ENCODE measurements at regions not wholly inside any gene's neighbourhood (a gene's known extent, or its start where the extent isn't known, plus 50 kb on each side); places are given as distances from the start of the nearest gene placed in this dataset.
"Not testable (repeated sequence)": the region's sequence is repeated elsewhere in the genome, so short reads cannot be mapped to it uniquely, and the experiment has no call there.

DNA sequence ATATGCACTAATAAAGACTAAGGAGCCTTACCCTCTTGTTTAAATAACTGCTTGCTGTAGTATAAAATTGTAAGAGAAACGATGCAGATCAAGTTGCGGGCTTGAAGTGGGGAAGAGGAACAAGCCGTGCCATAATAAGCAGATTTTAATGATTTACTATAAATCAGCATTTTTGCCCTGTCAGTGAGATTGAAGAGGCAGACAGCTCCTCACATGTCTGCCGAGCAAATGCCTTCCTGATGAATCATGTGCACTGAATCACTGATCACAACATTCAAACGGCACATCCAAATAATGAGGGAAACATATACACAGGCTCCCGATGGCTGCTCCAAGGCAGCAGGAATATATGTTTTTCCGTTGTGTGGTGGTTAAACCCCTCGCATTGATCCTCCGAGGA is 282.9 kb downstream of the TSHZ3 start:
- intact Hi-C loops (cut with micrococcal nuclease), result no loop called here
- no peak for ATAC-seq
- DNase-seq, result no peak

GRCh38 chr19:31064491-31064890 is 284.7 kb downstream of the TSHZ3 start:
- no peak for ATAC-seq
- no peak for DNase-seq
- intact Hi-C loops (cut with micrococcal nuclease), result no loop called here

DNA sequence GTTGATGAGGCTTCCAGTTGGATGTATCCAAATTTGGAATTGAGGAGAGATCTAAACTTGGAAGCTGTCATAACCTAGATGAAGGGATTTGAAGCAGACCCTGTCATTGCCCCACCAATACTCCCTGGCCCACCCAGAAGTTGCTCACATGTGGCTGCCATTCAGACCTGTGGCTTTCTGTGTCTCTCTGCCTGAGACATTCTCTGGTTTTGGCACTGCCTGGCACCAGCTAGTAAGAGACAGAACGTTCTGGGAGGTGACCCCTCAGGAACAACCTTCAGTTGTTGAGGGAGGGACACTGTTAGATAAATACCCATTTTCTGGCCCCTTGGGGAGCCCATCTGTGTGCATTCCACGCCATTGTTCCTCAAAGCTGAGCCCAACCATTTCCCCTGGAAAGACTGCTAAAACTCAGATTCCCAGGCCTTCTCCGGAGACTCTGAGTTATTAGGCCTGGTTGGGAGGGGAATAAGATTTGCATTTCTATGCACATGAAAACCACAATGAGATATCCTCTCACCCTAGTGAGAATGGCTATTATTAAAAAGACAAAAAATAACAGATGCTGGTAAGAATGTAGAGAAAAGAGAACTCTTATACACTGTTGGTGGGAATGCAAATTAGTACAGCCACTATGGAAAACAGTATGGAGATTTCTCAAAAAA is 290.4 kb downstream of the TSHZ3 start:
- ATAC-seq (no peak), DNase-seq (no peak)
- intact Hi-C loops (cut with micrococcal nuclease), result no loop called here

DNA sequence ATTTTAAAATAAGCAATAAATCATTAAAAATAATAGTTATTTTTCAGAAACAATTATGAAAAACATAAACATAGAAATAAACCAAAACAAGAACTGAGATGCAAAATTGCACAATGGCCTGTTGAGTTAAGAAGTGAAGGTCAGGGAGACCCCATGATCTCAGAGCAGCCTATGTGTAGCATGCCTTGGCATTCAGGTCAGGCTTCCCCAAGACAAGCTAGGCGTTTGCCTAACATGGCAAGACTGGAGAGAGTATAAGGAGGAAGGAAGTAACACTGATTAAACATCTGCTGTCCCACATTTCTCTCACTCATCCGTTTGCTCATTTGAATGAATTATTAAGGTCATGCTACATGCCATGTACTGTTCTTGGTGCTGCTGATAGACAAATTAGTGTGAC is 291.8 kb downstream of the TSHZ3 start:
- no peak for ATAC-seq
- intact Hi-C loops (cut with micrococcal nuclease), result no loop called here
- no peak for DNase-seq

DNA sequence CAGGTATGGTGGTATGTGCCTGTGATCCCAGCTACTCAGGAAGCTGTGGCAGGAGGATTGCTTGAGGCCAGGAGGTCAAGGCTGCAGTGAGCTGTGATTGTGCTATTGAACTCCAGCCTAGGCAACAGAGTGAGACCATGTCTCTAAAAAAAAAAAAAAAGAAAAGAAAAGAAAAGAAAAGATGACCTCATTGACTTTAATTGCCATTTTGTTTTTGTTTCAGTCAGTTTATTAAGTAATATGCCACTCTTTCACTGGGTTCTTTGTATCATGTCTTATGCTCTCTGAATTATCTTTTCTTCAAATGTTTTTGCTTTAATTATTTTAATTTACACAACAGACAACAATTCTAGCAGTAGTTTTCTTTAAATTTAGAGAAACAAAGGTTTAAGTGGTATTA is 293.8 kb downstream of the TSHZ3 start:
- ATAC-seq (no peak), DNase-seq (no peak)
- intact Hi-C loops (cut with micrococcal nuclease), result no loop called here

- DNase-seq (peak; percentile 40), ATAC-seq (peak; percentile 64)
- intact Hi-C loops (cut with micrococcal nuclease), result no loop called here
These were observed 294.8 kb downstream of the TSHZ3 start for GRCh38 chr19:31054430-31054829.

- ATAC-seq, result no peak
- no peak for DNase-seq
- intact Hi-C loops (cut with micrococcal nuclease), result no loop called here
These were observed 299.8 kb downstream of the TSHZ3 start for GRCh38 chr19:31049431-31049830.

DNA sequence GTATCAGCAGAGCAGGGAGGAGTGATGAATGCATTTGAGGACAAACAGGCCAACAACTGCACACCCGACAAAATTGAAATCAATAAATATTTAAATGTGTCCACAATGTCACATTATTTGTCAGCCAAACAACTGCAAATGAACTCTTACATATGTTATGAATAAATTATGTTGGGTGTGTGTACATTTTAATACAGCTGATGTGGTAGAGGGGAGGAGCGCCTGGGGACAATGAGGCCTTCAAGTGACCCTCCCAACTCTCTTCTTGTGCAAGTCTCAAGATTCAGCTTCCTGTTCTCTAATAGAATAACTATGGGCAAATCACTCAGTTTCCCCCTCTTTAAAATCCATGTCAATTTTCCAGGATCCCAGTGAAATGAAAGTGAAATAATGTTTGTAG is 303.2 kb downstream of the TSHZ3 start:
- intact Hi-C loops (cut with micrococcal nuclease), result no loop called here
- ATAC-seq, result no peak
- no peak for DNase-seq

GRCh38 chr19:31041461-31041860 is 307.8 kb downstream of the TSHZ3 start:
- no peak for ATAC-seq
- DNase-seq, result no peak
- intact Hi-C loops (cut with micrococcal nuclease), result no loop called here

DNA sequence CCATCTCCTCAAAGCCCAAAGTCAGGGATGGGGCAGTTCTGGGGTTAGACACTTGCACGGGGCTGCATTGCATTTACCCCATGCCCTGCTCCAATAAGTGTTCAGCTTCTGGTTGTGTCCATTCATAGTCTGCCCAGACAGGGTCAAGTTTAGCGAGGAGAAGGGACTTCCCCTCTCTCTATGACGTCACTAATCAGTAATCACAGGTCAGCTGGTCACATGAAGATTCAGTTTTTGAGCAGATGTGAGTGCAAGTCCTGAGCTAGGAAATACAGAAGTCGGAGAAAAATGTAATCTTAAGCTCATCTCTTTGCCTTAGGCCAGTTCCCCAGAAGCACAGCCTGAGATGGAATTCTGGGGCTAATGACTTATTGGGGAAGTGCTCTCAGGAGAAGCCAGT is 310.1 kb downstream of the TSHZ3 start:
- no peak for ATAC-seq
- intact Hi-C loops (cut with micrococcal nuclease), result no loop called here
- no peak for DNase-seq

DNA sequence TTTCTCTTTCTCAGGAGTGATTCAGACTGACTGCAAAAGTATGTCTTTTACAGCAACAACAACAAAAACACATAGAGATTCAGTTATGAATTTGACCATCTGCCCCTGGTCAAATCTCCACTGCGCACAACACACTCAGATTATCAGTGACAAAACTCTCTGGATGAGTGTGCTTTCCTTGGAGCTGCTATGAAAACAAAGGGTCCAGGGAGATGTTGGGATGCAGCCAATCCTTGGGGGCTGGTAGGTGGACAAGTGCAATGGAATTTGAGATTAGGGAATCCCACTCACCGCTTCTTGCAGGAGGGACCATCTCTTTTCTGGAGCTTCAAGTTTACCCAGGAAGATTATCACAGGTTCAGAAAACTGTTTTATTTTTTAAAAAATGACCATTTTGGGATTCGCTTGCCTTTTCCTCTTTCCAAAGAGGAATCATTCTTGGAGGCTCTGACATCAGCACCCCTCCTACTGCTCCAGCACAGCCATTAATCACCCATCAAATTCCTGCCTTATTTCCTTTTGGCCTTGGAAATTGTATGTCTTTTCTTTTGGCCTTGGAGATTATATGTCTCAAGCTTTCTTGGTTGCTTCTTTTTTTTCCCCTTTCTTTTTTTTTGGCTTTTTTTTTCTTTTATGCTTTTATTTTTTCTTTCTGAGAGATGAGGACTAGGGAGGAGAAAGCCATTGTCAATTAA is 311.8 kb downstream of the TSHZ3 start:
- DNase-seq (no peak), ATAC-seq (no peak)
- intact Hi-C loops (cut with micrococcal nuclease), result no loop called here

DNA sequence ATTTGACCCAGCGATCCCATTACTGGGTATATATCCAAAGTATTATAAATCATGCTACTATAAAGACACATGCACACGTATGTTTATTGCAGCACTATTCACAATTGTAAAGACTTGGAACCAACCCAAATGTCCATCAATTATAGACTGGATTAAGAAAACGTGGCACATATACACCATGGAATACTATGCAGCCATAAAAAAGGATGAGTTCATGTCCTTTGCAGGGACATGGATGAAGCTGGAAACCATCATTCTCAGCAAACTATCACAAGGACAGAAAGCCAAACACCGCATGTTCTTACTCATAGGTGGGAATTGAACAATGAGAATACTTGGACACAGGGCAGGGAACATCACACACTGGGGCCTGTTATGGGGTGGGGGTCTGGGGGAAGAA is 317.8 kb downstream of the TSHZ3 start:
- DNase-seq; intact Hi-C loops (cut with micrococcal nuclease); ATAC-seq: not testable (repeated sequence)

DNA sequence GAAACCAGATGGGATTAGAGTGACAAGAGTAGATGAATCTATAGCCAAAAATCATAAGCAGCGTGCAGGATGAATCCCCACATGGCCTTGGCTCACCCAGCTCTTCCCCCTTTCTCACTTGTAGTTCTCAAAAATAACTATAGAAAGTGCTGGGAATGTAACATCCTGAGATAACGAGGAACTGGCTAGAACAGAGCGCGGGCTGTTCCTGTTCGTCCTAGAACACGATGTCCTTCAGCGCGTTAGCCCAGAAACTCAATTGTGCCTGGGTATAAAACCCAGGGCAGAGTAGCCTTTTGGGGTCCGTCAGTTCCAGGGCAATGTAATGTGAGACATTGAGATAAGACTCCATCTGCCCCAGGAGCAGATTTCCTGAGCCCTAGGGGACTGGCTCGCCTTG is 326.2 kb downstream of the TSHZ3 start:
- peak; percentile 48 for ATAC-seq

DNA sequence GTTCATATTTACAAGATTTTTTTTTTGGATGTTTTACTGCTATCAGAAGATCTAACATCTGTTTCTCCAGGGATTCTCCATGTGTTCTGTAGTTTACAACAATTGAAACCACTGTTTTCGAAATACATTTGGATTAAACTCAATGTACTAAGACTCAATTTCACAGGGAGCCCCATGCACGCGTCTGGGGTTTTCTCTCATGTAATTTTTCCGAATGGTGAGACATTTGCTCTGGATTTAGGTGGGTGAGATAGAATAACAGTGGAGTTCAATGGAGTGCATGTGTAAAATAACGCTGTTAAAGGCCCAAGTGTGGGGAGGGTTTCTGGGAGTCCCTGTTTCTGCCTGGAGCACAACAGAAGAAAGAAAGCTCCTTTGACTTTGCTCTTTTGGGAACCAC is 330.3 kb downstream of the TSHZ3 start:
- intact Hi-C loops (cut with micrococcal nuclease), result no loop called here
- ATAC-seq (no peak), DNase-seq (no peak)

More for the DNA sequence above, 326.2 kb downstream of the TSHZ3 start:
- DNase-seq, result no peak
- intact Hi-C loops (cut with micrococcal nuclease), result no loop called here

DNA sequence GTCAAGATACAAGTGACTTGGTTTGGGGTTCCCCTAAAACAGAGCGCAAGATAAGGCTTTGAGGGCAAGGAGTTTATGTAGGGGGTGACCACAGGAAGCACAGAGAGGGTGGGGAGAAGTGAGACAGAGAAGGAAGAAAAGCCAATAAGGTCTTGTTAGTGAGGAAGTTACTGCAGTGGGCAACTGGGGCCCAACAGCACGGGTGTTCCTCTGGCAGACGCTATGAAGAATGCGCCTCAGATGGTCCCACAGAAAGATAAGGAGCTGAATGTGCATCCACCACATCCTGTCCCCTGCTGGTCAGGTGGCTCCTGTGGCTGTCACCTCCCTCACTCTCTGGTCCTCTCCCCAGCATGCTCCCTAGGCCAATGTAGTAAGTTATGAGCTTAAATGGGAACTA is 333.5 kb downstream of the TSHZ3 start:
- ATAC-seq (no peak), DNase-seq (no peak)
- intact Hi-C loops (cut with micrococcal nuclease), result no loop called here

DNA sequence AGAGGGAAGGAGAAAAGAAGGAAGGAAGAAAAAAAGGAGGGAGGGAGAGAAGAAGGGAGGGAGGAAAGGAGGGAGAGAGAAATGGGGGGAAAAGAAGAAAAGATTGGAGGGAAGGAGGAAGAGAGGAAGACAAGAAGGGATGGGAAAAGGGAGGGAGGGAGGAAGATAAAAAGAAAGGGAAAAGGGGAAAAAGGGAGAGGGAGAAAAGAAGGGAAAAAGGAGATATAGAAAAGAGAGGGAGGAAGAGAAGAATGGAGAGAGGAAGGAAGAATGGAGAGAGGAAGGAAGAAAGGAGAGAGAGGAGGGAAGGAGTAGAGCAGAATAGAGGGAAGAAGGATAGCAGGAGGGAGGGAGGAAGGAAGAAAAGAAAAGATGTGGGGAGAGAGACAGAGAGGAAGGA is 334.6 kb downstream of the TSHZ3 start:
- intact Hi-C loops (cut with micrococcal nuclease), result no loop called here

GRCh38 chr19:31013384-31014020 is 335.7 kb downstream of the TSHZ3 start:
- ATAC-seq (no peak), DNase-seq (no peak)
- intact Hi-C loops (cut with micrococcal nuclease), result no loop called here

More for the DNA sequence above, 334.6 kb downstream of the TSHZ3 start:
- no peak for DNase-seq
- ATAC-seq, result no peak

DNA sequence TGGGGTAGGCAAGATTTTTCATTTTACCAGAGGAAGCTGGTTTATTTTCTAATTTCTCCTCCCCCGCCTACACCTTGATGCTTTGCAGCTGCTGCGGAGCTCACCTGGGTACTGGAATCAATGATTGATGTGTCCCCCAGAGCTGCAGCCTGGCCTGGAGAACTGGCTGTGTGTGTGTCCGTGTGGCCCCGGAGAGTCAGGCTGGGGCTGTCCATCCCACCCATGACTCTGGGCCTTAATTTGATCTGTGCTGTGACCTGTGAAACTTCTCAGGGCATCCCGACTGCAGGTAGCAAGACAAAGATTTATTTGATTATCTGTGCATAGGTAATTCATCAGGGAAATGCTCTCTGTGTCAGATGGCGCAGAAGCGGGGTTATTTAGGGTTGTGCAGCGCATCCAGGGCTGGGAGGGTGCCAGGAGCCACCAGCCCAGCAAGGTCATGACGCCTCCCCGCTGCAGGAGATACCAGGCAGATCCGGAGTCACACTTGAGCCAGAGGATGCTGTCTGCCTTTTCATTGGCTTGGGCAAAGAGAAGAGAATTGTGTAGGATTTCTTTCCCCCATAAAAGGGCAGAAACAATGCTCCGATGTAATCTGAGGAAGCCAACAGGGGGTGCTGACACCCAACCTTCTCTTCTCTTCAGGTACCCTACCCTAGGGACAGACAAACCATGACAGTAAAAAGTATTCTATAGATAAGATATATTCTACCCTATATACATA is 346.6 kb downstream of the TSHZ3 start:
- intact Hi-C loops (cut with micrococcal nuclease), result no loop called here
- no peak for ATAC-seq
- no peak for DNase-seq

DNA sequence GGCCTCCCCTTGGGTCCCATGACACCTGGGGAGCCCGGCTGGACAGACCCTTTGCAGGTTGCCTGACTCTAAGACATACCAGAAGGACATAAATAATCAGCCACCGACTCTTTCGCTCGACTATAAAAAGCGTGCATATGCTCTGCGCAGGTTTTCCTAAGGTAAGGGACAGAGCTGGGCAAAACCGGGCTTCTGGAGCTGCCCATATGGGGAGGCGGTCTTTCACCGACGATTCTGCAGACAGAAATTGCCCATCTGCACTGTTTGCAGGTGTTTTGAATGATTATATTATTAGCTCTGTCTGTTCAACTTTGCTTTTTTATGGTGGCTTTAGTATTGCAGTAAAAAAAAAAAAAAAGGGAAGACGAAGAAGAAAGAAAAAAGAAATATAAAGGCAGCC is 347.2 kb downstream of the TSHZ3 start:
- intact Hi-C loops (cut with micrococcal nuclease), result no loop called here
- ATAC-seq (no peak), DNase-seq (no peak)

DNA sequence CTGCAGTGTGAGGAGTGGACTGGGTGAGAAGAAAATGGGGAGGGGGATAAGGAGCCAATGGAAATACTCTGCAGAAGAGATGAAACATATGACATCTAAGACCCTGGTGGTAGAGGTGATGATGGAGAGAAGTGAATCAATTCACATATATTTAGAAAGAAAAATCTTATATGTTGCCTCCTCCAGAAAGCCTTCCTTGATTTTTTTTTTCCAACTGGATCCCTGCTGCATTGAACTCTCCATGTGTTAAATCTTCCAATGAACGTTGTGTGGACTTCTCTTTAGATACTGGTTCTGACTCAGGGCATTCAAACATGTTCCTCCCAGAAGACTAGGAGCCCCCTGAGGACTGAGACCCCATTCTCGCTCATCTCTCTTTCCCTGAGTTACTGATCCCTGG is 348.3 kb downstream of the TSHZ3 start:
- intact Hi-C loops (cut with micrococcal nuclease), result no loop called here
- no peak for ATAC-seq
- DNase-seq, result no peak

Measured in left ventricle myocardium superior (tissue), 1 donor.